NCI-H1417 (cell line): ENCODE measurements at regions not wholly inside any gene's neighbourhood (a gene's known extent, or its start where the extent isn't known, plus 50 kb on each side); places are given as distances from the start of the nearest gene placed in this dataset.

Experiments used
- DNase-seq, 3 experiments: peaks; one replicate each; lab custom pipeline; 2025; lab: John Stamatoyannopoulos, UW

DNA sequence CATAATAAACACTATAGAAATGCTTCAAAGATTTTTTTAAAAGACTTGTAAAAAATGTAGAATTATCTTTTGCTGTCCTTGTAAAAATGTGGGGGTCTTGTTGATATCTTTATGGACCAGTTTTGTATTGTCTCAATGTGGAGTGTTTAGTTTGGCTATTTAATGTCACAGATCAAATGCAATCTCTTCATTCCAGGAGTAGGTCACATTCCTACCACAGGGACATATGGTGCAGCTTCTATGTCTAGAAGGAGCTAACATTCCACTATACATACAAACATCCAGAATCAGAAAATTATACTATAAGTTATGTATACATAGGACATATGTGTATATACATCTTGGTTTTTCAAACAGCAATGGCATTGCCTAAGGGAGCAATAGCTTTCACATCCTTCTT lies 345.7 kb downstream of the BMP4 start:
- no peak for DNase-seq

- no peak for DNase-seq
Measured at GRCh38 chr14:53609009-53609408, 347.6 kb downstream of the BMP4 start.

DNA sequence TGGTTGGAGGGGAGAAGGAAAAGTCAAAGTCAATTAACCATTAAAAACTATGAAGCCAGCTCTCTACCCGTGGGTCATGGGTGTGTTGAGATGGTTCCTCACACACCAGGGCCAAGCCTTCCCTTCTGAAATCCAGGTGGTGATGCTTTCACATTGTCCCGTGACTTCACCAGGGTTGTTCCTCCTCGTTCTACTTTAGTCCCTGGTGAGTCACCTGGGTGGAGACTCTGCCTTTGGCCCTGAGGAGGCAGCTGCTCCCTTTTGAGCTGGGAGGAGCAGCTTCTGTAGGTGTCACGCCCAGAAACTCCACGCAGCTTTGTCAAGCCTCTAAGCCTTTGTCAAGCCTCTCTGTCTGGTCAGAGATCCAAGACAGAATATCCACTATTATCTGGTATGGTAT lies 348.3 kb downstream of the BMP4 start:
- DNase-seq: no peak

DNA sequence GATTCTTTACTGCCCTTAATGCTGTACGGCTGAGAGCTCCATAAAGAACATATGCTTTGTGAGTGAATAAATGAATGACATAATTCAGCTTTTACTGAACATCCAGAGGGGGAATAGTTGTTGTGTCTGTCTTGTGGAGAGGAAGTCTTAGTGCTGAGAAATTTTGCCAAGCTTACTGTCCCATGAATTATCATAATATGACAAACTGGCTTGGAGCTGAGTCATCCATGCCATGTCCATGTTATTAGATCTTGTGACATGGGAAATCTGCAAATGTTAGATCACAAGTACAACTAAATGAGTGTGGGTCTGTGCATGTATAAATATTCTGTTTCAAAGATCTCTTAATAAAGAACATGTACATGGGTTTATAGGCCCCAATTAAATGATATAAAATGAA lies 350.4 kb downstream of the BMP4 start:
- no peak for DNase-seq

DNA sequence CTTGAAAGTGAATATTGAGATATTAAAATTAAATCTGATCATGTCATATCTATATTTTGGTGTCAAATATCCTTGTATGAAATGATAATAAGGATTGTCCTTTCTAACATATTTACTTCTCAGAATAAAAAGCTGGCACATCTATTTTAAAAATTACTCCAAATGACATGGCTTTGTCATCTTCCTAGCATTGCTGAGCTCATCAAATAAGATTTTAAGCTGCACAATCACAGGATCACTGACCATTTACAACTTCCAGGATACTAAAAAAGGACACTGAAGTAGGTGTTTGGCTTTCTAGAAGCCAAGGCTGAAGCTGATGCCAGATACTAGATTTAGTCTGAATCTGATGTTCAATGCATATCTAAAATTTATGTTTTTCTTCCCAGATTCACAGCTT lies 351.1 kb downstream of the BMP4 start:
- no peak for DNase-seq

DNA sequence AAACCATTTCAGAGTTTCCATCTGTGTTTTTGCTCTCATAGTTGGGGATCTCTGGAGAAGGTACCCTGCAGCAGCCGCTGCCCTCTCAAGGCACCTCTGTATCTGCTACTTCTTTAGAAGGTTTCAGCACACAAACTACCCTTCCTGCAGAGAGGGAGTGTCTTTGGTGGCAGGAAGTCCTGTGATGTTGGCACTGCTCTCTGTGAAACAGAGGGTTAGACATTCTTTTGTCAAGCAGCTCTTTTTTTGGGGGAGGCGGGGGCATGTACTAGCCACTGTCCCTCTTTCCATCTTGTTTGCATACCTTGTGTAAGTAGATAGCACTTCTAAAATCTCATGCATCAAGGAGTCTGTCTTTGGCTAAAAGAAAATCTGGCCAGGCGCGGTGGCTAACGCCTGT lies 352.6 kb downstream of the BMP4 start:
- no peak for DNase-seq

GRCh38 chr14:53601409-53601808 lies 355.2 kb downstream of the BMP4 start:
- no peak for DNase-seq

DNA sequence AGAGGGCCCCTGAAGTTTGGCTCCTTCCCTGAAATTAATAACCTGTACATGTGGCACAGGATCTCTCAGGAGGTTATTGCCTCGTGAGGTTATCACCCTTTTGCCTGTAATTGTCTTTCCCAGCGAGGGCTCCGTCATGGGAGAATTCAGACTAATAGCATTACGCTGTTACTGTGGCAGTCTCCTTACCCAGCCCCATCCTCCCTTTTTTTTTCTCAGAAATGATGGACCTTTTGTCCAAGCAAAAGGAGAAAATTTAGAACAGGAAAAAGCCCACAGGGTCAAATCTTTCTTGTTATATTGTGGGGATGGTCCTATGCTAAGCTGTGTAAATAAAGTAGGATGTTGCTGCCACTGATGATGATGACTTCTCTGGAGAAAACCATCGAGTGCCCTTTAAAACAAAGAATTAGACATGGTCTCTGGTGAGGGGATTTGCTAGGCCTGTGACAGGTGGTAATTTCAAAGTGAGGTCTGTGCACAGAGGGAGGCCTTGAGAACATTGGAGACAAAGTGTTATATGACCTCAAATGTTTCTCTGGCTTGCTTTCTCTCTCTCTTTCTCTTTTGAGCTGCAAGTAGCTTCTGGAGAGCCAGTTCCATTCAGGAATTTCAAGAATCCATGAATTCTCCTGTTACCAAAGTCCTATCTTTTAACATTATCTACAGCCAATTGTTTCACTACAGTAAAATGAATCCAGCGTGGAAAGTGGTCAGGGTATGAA lies 357.2 kb downstream of the BMP4 start:
- peak in 2 of 3 experiments; percentile 60 to 87 for DNase-seq

- DNase-seq: no peak
Measured at GRCh38 chr14:53596853-53597525, 359.6 kb downstream of the BMP4 start.

GRCh38 chr14:53591816-53592215 lies 364.8 kb downstream of the BMP4 start:
- no peak for DNase-seq

GRCh38 chr14:53581504-53581903 lies 375.1 kb downstream of the BMP4 start:
- DNase-seq: no peak

- peak in 1 of 3 experiments; percentile 50 for DNase-seq
Measured at GRCh38 chr14:53571641-53572328, 384.8 kb downstream of the BMP4 start.

DNA sequence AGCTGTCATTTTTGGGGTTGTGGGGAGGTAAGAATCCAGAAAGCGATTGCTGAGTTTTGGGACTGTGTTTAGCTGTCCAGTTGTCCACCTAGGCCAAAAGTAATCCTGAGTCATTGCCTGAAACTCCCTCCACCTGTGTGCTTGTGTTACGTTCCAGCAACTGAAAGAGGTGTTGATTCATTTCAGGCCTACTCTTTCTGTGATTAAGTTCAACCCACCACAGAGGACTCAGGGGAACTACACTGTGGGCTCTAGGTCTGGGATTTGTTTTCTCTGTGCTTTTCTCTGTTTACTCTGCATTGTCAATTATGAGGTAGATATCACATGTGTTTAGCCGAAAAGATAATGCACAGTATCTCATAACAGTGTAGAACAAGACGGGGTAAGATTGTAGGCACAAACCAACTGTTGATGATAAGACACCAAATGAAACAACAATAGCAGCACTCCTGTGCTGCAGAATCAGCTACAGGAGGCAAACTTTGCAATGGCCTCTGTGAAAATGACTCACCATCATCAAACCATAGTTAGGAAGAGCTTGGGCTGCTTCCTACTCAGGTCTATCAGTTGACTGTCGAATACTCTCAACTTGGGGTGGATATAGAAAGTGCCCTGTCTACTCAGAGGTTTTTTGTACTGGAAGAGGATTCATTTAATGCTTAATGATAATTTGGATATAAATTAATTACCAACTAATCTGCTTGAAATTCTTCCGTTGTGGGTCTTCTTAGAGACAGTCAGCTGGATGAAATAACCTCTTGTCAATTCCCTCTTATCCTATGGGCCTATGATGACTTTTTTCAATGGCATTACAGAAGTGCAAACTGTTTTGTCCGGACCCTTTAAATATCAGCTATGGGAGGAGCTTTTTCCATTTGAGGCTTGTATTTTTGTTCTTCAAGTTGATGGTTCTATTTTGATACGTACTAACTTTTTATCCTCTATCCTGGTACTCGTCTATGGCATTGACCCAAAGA lies 385.9 kb downstream of the BMP4 start:
- DNase-seq: no peak

DNA sequence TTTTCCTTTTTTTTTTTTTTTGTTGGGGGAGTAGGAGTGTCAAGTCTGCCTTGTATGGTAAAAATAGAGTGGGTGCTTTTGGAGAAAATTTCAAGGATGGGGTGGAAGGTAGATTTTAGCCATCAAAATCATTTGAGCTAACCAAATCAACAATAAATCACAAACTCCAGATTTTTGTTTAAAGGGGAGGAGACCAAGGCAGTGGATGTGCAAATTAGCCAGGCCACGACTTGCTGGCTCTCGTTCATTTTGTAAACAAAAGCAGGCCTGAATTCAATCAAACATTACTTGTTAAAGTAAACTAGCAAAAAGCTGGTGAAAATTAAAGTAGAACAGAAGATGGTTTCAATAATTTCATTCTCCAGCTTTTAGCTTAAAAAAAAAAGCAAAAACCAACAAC lies 387.2 kb downstream of the BMP4 start:
- no peak for DNase-seq

GRCh38 chr14:53567236-53567780 lies 389.3 kb downstream of the BMP4 start:
- DNase-seq: no peak

GRCh38 chr14:53564870-53565269 lies 391.8 kb downstream of the BMP4 start:
- no peak for DNase-seq

DNA sequence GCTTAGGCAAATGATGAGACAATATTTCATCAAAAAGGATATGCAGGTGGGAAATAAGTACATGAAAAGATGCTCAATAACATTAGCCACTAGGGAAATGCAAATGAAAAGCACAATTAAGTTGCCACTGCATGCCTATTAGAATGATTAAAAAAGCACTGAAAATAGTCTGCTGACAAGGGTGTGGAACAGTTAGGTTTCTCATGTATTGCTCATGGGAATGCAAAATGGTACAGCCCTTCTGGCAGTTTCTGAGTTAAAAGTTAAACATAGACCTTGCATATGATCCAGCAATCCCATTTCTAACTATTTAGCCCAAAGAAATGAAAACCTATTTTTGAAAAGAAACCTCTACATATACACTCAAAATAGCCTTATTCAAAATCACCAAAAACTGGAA lies 393.0 kb downstream of the BMP4 start:
- DNase-seq: no peak

DNA sequence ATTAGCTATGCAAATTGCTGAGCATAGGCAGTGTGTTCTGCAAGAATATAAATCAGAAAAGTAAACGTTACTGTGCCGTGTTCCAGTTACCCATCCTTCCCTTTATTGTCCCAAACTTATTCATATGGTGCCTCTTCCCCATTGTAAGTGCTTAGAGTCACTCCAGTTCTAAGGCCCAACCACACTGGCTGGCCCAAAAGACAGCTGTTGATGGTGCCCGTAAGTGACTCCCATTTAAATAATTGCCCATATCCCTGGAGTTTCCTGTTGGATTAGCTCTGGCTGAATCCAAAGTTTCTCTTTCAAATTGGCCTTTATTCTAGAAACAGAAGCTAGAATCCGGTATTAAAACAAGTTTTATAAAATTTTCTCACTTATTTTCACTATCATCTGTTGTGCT lies 400.1 kb upstream of the DDHD1 start:
- no peak for DNase-seq

DNA sequence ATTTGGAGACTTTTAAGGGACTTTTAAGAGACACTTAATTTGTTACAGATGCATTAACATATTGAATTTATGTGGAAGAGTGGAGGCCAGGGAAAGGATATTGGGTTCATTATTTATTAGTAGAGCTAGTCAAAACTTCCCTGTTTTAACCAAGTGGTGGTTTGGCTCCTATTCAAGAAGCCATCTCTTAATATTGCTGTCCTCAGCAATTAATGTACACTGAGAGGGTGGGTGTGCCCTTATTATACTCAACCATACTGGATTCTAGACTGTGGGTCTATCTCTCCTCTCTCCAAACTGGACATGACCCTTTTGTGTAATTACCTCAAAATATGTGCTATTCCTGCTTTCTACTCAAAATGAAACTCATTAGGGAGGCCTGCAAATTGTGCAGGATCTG lies 398.7 kb upstream of the DDHD1 start:
- DNase-seq: no peak

DNA sequence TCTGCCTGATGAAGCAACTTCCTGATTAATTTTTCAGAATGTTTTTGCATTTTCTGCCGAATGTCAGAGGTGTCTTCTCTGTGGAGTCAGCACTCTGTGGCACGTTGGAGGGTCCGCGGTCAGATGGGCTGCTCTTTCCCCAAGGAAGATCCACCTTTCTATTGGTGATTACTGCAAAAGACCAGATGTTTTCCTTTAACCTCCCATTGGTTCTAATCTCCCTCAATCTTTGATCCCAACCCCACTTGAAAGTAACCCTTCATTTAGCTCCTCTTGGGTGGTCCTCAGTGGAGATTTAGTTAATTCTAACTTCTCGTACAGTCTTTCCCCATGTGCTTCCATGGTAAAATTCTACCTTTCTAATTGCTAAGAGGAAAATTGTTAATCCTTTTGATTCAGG lies 397.7 kb upstream of the DDHD1 start:
- no peak for DNase-seq

DNA sequence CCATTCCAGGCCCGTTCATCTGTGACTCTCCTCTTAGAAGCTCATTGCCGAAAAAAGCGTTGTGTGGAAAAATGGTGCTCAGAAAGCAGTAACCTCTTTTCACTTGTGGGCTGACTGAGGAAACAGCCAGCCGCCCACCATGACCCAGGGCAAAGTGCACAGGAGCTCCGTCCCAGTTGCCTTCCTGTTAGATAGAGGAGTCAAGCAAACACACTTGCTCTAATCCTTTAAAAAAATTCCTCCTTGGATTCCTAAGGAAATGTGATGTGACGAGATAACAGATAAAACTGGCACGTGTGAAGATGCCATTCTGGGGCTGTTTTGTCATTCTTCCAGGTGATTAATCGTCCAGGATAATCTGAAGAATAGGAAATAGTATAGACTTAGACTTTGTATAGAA lies 396.8 kb upstream of the DDHD1 start:
- DNase-seq: no peak

DNA sequence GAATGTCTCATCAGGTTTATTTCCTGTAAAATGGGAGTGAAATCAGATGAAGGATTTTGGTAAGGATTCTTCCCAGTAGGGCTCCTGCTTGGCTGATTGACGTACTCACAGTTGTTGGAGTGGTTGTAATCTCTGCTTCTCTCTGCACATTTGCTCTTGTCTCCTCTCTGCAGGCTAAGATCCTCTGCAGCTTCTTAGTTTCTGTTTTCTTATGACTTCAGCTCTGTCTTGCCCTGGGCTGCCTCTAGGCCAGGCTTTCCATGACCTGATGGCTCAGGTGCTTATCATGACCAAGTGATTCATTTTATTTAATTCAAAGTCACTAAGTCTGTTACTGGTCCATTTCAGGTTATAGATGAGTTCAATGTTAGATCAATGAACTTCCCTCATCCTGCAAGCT lies 394.5 kb upstream of the DDHD1 start:
- no peak for DNase-seq
